ENCODE measurements at regions not wholly inside any gene's neighbourhood (a gene's known extent, or its start where the extent isn't known, plus 50 kb on each side); places are given as distances from the start of the nearest gene placed in this dataset.
"Not testable (repeated sequence)": the region's sequence is repeated elsewhere in the genome, so short reads cannot be mapped to it uniquely, and the experiment has no call there.

DNA sequence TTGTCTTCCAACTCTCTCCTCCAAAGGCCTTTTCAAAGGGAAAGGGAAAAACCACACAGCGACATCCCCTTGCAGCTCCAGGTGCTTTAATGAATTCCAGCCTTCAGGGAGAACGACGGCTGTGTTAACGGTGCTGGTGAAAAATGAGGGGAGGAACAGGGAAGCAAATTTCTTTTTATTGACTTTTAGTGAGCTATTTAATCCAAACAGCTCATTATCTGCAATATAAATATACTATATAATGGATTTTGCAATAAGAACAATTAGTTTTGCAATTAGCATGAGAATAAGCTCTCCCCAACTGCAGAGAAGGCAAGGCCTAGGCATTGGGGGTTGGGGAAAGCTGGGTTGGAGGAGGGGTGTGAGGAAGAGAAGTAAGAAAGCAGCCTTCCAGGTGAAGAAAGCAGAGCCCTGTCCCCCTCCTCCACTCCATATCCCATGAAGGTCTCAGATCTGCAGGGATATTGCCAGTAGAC, 159.0 kb upstream of the ZC3H12A start:
- DNase-seq (ENCODE audit: low spot score) = no peak

DNA sequence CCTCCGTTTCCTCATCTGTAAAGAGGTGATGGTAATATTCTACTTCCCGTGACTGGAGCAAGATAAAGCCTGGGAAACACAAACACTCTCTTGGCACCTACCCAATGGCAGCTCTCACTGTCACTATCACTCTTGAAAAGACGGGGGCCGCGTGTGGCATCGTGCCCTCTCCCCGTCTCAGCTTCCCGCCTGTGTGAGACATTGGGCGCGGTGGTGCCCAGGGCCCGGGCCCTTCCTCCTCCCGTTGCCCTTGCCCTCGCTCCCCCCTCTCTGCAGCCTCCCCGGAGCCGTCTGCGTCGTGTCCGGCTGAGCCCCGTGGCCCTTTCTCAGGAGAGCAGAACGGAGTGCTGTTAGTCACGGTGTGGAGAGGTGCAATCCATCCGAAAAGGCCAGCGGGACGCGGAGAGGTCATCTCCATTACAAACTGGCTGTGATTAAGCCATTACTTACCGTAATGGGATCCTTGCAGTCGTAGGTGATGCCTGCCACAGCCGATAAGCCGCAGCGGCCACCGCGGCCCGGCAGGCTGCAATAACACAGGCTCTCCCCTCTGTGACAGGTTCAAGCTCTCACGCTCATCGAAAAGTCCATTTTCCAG, 156.4 kb upstream of the ZC3H12A start:
- no peak for DNase-seq (ENCODE audit: low spot score)

DNA sequence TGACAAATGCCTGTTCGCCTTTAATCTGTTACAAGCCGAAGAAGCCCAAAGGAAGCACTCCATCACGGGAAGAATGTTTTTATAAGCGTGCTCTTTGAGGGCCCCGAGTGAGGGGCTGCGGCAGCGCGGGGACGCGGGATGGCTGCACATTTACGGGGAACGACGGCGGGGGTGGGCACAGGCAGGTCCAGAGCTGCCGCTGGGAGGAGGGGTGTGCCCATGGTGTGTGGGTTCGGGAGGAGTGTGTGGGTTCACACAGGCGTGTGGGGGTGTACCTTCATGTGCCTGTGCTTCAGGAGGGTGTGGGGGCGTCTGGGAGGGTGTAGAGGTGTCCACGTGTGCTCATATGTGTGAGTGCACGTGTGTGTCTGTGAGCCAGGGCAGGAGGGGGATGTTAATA, 155.9 kb upstream of the ZC3H12A start:
- DNase-seq (ENCODE audit: low spot score) = no peak

DNA sequence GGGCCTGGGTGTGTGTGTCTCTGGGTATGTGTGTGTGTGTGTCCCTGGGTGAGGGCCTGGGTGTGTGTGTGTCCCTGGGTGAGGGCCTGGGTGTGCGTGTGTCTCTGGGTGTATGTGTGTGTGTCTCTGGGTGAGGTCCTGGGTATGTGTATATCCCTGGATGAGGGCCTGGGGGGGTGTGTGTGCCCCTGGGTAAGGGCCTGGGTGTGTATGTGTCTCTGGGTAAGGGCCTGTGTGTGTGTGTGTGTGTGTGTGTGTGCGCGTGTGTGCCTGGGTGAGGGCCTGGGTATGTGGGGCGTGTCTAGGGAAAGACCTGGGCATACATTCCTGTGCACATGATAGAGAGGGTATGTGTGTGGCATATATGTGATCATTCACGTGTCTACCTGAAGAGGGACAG, 155.1 kb upstream of the ZC3H12A start:
- DNase-seq (ENCODE audit: low spot score) = no peak

DNA sequence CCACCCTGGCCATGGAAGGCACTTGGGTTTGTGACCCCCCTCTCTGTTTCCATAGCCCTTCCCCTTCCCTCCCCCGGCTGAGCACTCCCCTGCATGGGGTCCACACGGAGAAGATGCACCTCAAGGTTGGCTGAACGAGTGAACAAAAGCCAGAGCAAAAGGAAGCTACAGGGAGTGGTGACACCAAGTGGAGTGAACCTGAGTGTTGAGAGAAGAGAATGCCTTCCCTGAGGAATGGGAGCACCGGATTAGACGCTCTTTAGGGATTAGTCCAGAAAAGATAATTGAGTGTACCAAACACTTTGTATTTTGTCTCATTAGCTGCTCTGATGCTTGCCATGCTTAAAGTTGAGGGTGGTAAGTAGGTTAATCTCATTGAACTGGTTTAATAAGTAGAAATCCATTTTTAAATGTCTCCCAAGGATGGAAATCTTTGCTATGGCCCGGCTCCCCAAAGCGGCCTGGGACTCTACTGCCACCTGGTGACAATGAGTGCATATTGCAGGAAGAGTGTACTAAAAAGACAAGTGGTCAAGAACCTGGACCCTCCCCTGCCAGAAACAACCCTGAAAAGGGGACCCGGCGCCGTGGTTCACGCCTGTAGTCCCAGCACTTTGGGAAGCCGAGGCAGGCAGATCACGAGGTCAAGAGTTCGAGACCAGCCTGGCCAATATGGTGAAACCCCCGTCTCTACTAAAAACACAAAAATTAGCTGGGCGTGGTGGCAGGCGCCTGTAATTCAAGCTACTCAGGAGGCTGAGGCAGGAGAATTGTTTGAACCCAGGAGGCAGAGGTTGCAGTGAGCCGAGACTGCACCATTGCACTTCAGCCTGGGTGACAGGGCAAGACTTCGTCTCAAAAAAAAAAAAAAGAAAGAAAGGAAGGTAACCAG, 150.6 kb upstream of the ZC3H12A start:
- DNase-seq (ENCODE audit: low spot score) = peak; percentile 76

DNA sequence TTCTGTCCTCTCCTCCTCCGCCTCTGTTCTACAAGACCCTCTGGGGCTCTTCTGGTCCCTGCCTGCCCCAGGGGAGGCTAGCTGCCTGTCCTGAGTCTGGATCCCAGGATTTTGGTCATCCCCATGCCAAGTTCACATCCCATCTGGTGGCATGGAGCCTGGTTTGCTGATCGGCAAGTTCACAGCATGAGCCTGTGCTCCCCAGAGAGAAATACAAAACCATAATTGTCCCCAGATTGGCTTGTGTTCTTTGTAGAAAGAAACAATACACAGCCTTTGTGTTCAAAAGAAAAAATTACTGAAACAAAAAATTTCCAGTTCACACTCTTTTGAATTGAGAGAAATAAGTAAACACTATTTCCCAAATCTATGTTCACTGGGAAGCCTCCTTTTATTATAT, 149.4 kb upstream of the ZC3H12A start:
- DNase-seq (ENCODE audit: low spot score) = no peak

DNA sequence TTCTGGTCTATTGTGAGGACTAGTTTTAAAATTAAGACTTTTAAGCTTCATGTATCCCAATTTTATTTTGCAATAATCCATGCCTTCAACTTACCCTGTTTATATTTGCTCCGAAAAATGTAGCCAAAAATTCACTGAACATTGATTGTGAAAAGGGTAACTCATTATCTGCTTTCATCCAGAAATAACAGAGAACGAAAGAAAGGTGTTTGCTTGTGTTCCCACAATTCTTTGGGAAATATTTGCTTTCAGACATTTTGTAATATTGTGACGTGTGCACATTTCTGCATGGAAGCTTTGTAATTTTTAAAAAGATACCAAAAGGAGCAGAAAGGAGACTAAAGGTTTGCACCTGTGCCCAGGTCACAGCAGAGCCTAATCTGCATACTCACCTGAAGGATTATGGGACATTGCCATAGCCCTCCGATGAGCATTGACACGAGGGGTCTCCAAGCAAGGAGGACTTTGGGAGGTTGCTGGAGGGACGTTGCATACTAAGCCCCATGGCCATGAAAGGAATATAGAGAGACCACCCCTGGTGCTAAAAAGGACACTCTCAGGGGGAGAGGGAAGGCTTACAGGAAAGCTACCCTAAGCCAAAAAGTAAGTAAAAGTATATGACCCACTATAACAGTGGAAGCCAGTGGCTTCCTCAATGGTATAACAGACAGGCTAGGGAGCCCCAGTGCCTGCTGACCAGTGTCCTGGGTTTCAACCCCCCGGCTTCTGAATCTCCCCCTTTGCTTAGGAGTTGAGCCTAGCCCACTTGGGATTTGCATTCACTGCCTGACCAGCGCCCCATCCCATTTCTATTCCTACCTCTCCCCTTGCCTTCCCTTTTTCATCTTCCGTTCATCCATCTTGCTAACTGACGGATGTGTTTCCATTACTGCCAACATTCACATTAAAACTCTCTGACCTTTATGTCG, 148.6 kb upstream of the ZC3H12A start:
- peak; percentile 6 for DNase-seq (ENCODE audit: low spot score)

DNA sequence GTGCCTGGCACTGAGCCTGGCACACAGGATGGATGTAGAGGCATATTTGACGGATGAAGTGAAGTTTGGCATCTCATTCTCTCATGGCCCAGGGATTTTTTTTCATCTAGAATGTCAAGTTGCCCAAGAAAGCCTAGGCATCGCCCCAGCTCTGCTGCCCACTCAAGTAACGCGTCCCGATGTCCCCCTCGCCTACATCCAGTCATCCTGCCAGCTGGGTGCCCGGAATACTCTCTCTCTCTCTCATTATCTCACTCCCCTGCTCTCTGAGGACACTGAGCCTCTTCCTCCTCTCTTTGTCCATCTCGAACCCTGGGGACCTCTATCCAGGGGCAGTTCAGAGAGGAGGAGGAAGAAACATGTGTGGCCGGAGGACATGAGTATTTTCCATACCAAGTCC, 142.3 kb upstream of the ZC3H12A start:
- DNase-seq (ENCODE audit: low spot score) = no peak

DNA sequence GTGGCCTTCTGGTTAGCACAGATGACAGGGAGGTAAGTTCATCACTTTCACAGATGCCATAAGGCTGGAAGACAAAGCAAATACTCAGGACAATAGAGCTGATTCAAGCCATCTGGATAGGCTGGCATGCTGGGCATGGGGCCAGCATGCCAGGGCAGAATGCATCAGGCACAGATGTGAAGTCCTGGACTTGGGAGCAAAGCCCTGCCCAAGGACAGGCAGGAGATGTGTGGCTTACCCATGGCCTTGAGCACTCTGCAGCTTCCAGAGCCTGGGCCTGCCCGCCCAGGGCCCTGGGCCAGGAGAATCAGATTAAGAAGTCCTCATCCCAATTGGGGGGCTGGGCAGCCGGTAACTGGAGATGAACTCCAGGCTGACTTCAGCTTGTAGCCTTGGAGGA, 135.7 kb upstream of the ZC3H12A start:
- no peak for DNase-seq (ENCODE audit: low spot score)

DNA sequence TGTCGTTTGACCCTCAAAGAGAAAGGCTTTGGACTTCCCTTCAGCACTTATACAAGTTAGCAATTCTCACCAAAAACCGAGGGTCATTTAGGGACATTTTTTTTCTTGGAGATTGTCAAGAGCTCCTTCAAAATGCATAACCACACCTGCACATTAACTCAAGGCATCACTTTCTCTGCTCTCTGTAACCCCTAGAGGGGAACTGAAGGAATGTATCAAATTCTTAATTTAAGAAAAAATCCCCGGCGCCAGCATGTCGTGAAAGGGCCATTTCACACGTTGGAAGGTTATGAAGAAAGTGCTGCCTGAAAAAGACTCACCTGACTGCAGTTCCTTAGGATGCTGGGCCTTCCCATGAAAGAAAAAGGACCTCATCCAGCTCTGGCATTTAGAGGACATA, 131.6 kb upstream of the ZC3H12A start:
- no peak for DNase-seq (ENCODE audit: low spot score)

DNA sequence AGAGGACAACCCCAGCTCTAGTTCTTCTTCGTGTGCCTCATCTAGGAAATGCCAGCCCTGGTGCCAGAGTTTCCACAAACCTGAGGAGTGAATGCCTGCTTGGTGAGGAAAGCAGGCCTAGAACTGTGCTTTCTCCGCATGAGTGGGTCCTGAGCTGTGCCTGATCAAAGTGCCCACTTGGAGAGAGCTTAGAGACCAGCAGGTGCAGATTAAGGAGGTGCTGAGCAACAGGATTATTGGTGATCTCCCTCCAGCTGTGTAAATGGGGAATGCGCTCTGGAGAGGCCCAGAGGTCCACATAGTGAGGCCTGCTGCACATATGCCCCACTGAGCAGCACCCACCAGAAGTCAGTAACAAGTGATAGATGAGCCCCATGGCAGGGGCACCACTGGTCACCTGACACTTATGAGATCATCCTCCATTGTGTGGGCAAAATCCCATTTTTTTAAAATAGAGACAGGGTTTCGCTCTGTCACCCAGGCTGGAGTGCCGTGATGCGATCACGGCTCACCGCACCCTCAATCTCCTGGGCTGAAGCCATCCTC, 127.2 kb upstream of the ZC3H12A start:
- no peak for DNase-seq (ENCODE audit: low spot score)

DNA sequence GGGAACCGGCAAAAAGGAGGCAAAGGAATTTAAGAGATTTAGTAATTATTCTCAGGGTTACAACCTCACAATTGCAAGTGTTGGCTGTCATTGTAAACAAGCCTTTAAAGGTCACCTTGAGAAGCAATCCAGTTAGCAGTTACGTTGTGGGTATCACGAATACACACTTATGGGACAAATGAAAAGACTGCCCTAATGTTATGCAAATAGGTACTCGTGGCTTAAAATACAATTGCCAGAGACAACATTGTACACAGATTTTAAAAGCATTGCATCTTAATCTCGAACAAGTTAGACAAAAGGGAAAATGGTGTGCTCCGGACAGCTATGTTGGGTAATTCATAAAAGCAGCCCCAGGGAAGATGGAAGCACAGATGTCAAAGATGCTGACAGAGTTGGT, 120.5 kb upstream of the ZC3H12A start:
- no peak for DNase-seq (ENCODE audit: low spot score)

DNA sequence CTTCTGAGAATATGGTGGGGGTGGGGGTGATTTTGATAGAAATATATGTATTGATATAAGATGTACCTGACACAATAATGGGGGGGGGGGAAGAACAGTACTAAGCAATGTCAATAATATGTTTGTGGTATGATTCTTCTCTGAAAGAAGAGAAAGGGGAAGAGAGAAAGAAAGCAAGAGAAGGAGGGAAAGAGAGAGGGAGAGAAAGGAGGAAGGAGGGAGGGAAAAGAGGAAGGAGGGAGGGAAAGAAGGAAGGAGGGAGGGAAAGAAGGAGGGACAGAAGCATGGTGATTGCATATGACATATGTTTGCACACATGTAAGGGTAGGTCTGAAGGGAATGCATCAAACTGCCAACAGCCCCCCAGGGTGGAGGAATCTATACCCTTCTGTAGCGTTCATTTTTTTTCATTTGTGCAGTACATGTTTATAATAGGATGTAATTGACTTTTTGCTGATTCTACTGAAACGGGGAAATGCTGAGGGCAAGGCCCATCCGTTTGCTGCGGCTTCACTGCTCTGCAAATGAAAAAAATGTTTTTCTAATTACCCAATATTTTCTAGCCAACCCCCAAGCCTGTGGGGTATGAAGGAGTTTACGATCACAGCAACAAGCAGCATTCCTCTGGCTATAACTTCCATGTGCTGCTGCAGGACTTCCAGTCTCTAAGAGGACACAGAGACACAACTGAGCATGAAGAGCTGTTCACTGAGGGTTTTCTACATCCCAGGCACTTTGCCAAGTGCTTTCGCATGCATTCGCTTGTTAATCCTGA, 119.3 kb upstream of the ZC3H12A start:
- DNase-seq (ENCODE audit: low spot score) = no peak

DNA sequence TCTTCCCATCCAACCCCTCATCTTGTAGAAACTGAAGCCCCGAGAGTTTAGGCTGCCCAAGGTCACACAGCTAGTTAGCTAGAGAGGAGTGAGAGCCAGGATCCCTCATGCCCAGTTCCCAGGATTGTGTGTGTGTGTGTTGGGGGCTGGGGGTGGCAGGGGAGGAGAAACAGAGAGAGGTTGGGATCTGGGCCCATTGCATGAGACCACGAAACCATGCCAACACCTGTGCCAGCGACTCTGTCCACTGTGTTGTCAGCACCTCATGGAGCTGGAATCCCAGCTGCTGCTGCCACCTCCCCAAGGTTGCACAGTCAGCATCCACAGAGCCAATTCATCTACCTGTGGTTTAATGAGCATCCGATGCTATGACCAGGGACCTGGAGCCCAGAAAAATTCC, 115.4 kb upstream of the ZC3H12A start:
- DNase-seq (ENCODE audit: low spot score) = no peak

DNA sequence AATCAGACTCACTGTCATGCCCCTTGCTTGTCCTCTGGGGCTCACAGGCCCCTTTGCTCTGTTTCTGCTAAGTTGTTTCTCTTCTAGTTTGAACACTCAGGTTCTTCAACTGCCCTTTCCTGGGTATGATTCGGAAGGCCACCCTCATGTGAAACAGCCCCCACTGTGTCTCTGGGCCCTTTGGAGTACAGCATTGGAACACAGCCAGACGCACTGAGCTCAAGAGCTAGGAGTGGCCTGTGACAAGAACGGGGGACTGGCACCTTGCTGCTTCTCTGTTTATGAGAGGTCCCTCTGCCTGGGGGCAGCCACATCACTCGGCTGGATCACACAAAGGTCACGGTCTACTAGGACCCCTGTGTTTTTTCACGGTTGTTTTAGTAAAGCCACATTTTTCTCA, 114.4 kb upstream of the ZC3H12A start:
- no peak for DNase-seq (ENCODE audit: low spot score)

DNA sequence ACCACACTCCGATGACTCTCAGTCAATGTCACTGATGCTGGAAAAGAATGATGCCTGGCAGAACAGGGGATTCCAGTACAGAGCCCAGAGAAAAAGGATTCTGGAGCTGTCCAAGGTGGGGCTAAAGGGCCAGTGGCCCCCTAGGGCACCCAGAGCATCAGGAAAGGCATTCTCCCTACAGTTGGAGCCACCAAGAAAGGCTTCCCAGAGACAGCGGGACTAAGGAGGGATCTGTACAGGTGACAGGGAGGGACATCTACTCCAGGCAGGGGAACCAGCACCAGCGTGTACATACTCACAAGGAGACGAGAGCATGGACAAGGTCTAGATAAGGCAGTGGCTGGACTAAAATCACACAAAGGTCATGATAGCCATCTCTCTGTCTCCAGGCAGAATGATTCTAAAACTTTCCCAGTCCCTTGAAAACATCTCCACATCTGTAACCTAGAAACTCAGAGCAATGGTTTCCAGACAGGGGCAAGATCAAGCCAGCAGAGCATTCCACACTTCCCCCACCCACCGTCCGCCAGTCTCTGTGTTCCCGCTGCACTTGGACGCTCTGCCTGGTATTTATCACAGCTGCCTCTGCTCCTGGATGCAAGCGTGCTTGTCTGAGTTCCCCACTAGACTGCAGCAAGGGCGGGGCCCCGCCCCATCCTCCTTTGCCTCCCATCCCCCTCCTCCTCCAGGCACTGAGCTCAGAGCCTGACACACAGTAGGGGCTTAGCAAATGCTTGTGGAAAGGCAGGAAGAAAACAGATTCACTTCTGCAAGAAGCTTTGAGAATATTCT, 111.6 kb upstream of the ZC3H12A start:
- no peak for DNase-seq (ENCODE audit: low spot score)

DNA sequence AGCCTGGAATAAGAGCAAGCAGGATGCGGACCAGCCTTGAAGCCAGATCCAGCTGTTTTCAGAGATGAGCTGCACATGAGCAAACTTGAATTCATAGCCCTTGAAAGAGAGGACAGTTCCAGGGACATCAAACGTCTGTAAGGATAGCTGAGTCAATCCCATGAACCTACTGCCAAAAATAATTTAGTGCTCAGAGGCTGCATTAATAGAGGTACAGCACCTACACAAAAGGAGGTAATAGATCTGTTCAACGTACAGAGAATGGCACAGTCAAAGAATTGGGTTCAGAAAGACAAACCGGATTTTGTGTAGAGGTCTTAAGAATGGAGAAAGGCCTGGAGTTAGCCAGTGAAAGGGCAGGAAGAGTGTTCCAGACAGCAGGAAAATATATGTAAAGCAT, 110.8 kb upstream of the ZC3H12A start:
- DNase-seq (ENCODE audit: low spot score) = no peak

DNA sequence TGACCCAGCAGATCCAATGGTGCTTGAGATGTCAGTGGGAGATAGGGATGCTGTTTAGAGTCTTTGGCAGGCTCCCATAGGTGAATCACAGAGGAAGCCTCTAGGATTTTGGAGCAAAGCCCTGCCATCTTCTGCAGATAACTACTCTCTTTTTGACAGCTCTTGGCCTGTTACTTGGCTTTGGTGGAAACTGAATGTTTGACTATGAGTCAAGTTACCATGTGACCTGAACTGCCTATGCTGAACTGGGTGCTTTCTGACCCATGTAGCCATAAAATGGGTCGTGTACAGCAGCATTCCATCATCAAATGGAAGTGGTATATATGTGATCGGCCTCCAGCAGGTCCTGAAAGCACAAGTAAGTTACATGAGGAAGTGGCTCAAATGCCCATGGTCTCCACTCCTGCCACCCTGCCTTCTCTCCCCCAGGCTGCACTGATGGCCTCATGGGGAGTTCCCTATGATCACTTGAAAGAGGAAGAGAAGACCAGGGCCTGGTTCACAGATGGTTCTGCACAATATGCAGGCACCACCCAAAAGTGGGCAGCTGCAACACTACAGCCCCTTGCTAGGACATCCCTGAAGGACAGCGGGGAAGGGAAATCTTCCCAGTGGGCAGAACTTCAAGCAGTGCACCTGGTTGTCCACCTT, 105.6 kb upstream of the ZC3H12A start:
- DNase-seq (ENCODE audit: low spot score) = not testable (repeated sequence)

DNA sequence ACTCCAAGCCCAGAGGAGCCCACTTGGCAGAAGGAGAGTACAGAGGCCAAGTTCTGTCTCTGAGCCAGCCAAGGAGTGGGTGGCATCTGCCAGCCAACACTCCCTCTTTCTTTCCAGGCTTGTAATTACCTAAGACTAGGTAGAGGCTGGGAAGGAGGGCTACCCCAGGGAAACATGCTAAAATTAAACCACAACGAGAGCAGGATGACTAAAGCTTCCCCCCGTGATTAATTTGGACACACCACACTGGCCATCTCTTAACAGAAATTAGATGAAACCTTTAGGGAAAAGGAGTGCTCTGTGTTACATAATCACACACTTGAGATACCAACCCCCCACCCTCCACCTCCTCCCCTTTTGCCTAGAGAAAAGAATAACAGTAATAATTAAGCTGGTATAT, 102.1 kb upstream of the ZC3H12A start:
- DNase-seq (ENCODE audit: low spot score) = no peak

DNA sequence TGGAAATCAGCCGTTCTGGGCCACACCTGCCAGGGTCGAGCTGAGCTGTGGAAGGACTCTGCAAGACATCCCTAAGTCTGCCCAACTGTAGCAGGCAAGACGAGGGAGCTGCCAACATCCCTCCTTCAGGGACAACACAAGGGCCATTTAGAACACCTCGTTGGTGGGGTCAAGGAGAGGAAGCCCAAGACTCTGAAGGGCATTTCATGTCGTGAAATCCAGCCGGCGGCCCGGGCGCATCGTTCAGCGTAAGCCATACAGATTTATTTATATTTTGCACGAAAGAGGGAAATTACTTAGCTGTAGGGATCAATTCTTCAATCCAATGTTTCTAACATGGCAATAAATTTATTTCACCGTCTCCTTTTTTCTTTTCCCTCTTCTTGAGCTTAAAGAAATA, 101.7 kb upstream of the ZC3H12A start:
- no peak for DNase-seq (ENCODE audit: low spot score)

Data from HT-29 (cell line).